Esophagus squamous epithelium (tissue), 5 donors: ENCODE measurements at regions not wholly inside any gene's neighbourhood (a gene's known extent, or its start where the extent isn't known, plus 50 kb on each side); places are given as distances from the start of the nearest gene placed in this dataset.
A peak's percentile ranks its signal among the peaks of the same experiment; 100 is the strongest.

Source experiments
- DNase-seq: peaks from one replicate; lab custom pipeline; 2025; lab: John Stamatoyannopoulos, UW
- H3K27ac ChIP-seq, 4 donors: fragments of 200-600 bp; sonication (generic); one replicate each; pipeline ENCODE4 v1.5.1; 2016 to 2019; ENCODE audit warnings: mild to moderate bottlenecking in 1 of 4
- H3K27me3 ChIP-seq, 4 donors: fragments of 200-600 bp; sonication (generic); 1 replicate in 3 of 4; 2 replicates in 1 of 4; pipeline versions ENCODE4 v1.5.1 to v1.6.0; 2017 to 2021; ENCODE audit warnings: antibody characterized with exemption in 1 of 4
- H3K36me3 ChIP-seq, 3 donors: fragments of 200-600 bp; sonication (generic); one replicate each; pipeline ENCODE4 v1.5.1; 2016 to 2019
- H3K4me1 ChIP-seq, 3 donors: fragments of 200-600 bp; sonication (generic); one replicate each; pipeline ENCODE4 v1.5.1; 2017 to 2019
- H3K4me3 ChIP-seq, 4 donors: fragments of 200-600 bp; sonication (generic); 1 replicate in 3 of 4; 2 replicates in 1 of 4; pipeline ENCODE4 v1.5.1; 2016 to 2019; ENCODE audit warnings: mild to moderate bottlenecking in 2 of 4, moderate library complexity in 1 of 4
- H3K9me3 ChIP-seq, 3 donors: fragments of 200-600 bp; sonication (generic); one replicate each; pipeline ENCODE4 v1.5.1; 2016 to 2019
- POLR2A ChIP-seq, 4 donors: fragments of 450-650 bp; IDR thresholded peaks; one replicate each; pipeline ENCODE4 v1.6.1; 2017; ENCODE audit warnings: antibody characterized with exemption in 4 of 4, mild to moderate bottlenecking in 4 of 4, moderate library complexity in 3 of 4
- WGBS, 2 donors: methylation state at CpG; one replicate each; pipeline ENCODE4 v1.1.5; 2018; 5-methylcytosine and 5-hydroxymethylcytosine counted together
- intact Hi-C: fragments of 100-400 bp; cut with DNase I; formaldehyde crosslinking; loops from one replicate; pipeline ENCODE4 v1.15.0; 2022
- TF ChIP-seq, protein P1 (sequence below), 6 experiments: fragments of 450-650 bp in 4 of 6; fragments of 200-600 bp in 2 of 6; sonication (generic) in 2 of 6; IDR thresholded peaks; one replicate each; pipeline ENCODE4 v1.5.1; 2016 to 2019; ENCODE audit warnings: antibody characterized with exemption in 6 of 6, mild to moderate bottlenecking in 4 of 6, moderate library complexity in 4 of 6
- donor health status: DM: yes; HTN: yes; CAD: no.

GRCh38 chr15:79169526-79170133 is 79.0 kb upstream of the RASGRF1 start:
- Histone ChIP-seq H3K4me3 (no peak overlapping the region), H3K27ac (no peak overlapping the region), H3K36me3 (no peaks in the 10 kb centered on the region), H3K9me3 (no peaks in the 10 kb centered on the region), H3K4me1 (peaks cover 0 to 15% (median 7%) of the 10 kb centered on the region in 3 donors), H3K27me3 (peaks cover 0 to 60% (median 2%) of the 10 kb centered on the region in 4 donors)
- intact Hi-C loops, result no loop called here
- no peak for TF ChIP-seq POLR2A (IDR thresholded peaks at IDR 0.05)
- 24 to 37% methylated on average over 4 of the region's 4 CpGs for WGBS, 2 donors
- DNase-seq, result no peak

GRCh38 chr15:79168922-79169456 is 78.4 kb upstream of the RASGRF1 start:
- Histone ChIP-seq H3K27me3 (peaks cover 0 to 56% (median 2%) of the 10 kb centered on the region in 4 donors), H3K27ac (no peak overlapping the region), H3K4me1 (peaks cover 0 to 15% (median 7%) of the 10 kb centered on the region in 3 donors), H3K9me3 (no peaks in the 10 kb centered on the region), H3K36me3 (no peaks in the 10 kb centered on the region), H3K4me3 (no peak overlapping the region)
- 29% methylated on average over 4 to 6 of the region's 6 CpGs for WGBS, 2 donors
- TF ChIP-seq, protein P1, sequence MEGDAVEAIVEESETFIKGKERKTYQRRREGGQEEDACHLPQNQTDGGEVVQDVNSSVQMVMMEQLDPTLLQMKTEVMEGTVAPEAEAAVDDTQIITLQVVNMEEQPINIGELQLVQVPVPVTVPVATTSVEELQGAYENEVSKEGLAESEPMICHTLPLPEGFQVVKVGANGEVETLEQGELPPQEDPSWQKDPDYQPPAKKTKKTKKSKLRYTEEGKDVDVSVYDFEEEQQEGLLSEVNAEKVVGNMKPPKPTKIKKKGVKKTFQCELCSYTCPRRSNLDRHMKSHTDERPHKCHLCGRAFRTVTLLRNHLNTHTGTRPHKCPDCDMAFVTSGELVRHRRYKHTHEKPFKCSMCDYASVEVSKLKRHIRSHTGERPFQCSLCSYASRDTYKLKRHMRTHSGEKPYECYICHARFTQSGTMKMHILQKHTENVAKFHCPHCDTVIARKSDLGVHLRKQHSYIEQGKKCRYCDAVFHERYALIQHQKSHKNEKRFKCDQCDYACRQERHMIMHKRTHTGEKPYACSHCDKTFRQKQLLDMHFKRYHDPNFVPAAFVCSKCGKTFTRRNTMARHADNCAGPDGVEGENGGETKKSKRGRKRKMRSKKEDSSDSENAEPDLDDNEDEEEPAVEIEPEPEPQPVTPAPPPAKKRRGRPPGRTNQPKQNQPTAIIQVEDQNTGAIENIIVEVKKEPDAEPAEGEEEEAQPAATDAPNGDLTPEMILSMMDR (IDR thresholded peaks at IDR 0.05), result peak in 1 of 6 experiments; percentile 11
- no peak for TF ChIP-seq POLR2A (IDR thresholded peaks at IDR 0.05)
- DNase-seq, result no peak
- intact Hi-C loops, result no loop called here

DNA sequence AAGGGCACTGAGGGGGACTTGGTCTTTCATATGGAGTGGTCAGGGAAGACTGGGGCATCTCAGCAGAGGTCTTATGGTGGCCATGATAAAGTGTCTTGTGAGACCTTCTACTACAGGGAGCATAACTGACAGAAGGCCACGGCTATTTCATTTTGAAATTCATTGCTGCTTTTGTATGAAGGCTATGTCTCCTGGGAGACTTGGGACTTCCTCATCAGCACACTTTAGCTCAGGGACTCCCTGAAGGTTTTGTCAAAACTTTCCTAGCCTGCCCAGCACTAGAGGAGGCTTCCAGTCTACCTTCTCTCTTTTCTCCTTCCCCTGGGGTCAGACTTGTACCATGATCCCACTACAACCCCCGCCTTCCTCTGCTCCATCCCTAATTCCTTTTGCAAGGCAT is 77.2 kb upstream of the RASGRF1 start:
- intact Hi-C loops, result no loop called here
- H3K9me3 ChIP-seq, result no peaks in the 10 kb centered on the region
- 68 to 79% methylated on average over 2 of the region's 2 CpGs for WGBS, 2 donors
- peaks cover 0 to 15% (median 7%) of the 10 kb centered on the region in 3 donors for H3K4me1 ChIP-seq
- no peak for DNase-seq
- TF ChIP-seq, protein P1 (IDR thresholded peaks at IDR 0.05), result no peak
- TF ChIP-seq POLR2A (IDR thresholded peaks at IDR 0.05), result no peak
- H3K27me3 ChIP-seq, result peaks cover 0 to 44% (median 2%) of the 10 kb centered on the region in 4 donors
- no peak overlapping the region for H3K27ac ChIP-seq
- no peaks in the 10 kb centered on the region for H3K36me3 ChIP-seq
- no peak overlapping the region for H3K4me3 ChIP-seq

DNA sequence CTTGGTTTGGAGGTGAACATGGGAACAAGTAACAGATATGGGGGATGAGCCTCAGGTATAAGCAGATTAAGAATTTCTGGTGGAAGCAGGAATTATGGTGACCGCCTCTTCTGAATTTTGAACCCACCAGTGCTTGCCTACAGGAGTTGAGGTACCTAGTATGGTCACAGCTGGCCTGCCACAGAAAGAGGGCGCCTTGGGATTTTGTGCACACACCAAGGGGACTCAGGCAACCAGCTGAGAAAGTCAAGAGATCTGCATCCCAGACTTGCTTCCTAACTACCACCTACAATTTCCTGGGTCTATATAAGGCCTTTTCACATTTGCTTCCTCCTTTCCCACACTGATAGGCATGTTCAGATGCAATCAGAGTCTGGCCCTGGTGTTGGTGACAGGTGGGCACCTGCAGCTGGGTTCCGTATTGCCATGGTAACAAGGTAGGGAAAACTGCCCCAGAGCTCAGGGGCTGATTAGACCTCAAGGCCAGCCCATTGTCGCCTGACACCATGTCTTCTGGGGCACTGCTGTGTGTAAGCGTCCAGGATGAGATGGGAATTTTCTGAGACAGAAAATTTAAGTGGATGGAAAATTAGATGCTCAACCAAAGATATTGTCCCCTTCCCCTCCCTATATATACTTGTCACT is 75.9 kb upstream of the RASGRF1 start:
- Histone ChIP-seq H3K36me3 (no peaks in the 10 kb centered on the region), H3K9me3 (no peaks in the 10 kb centered on the region), H3K4me3 (no peak overlapping the region), H3K4me1 (peaks cover 0 to 15% (median 7%) of the 10 kb centered on the region in 3 donors), H3K27ac (no peak overlapping the region), H3K27me3 (peaks cover 0 to 30% (median 2%) of the 10 kb centered on the region in 4 donors)
- TF ChIP-seq POLR2A (IDR thresholded peaks at IDR 0.05), result no peak
- TF ChIP-seq, protein P1 (IDR thresholded peaks at IDR 0.05), result no peak
- no peak for DNase-seq
- intact Hi-C loops, result no loop called here
- WGBS, 2 donors, result 74 to 91% methylated on average over 4 of the region's 5 CpGs

DNA sequence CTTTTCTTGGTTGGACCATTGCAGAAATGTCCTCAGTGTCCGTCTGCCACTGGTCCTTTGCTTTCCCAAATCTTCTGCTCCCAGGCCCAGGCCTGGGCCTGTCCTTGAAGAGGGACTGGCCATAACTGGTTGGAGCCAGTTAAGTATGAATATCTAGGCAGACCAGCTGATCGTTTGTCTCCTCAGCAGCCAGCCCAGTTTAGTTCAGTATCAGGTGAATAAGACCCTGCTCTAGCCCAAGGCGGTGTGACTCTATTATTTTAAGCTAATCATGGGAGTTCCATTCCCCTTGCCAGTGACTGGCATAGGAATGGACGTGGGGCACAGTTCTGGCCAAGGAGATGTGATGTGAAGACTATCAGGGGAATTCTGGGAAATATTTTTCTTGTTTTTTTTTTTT is 73.9 kb upstream of the RASGRF1 start:
- DNase-seq, result no peak
- H3K36me3 ChIP-seq, result no peaks in the 10 kb centered on the region
- TF ChIP-seq POLR2A (IDR thresholded peaks at IDR 0.05), result no peak
- TF ChIP-seq, protein P1 (IDR thresholded peaks at IDR 0.05), result no peak
- H3K4me1 ChIP-seq, result peaks cover 0 to 4% (median 0%) of the 10 kb centered on the region in 3 donors
- no peak overlapping the region for H3K4me3 ChIP-seq
- no peak overlapping the region for H3K27ac ChIP-seq
- no peaks in the 10 kb centered on the region for H3K9me3 ChIP-seq
- 72 to 75% methylated on average over 4 of the region's 4 CpGs for WGBS, 2 donors
- H3K27me3 ChIP-seq, result peaks cover 0 to 16% (median 2%) of the 10 kb centered on the region in 4 donors
- intact Hi-C loops, result no loop called here
